ENCODE measurements at regions not wholly inside any gene's neighbourhood (a gene's known extent, or its start where the extent isn't known, plus 50 kb on each side); places are given as distances from the start of the nearest gene placed in this dataset.
"Not testable (repeated sequence)": the region's sequence is repeated elsewhere in the genome, so short reads cannot be mapped to it uniquely, and the experiment has no call there.

GRCh38 chr18:76634564-76634963 lies 139.5 kb upstream of the ZNF516 start:
- no peak for DNase-seq

- DNase-seq, result no peak
These were observed 138.7 kb upstream of the ZNF516 start for GRCh38 chr18:76633588-76634269.

GRCh38 chr18:76627444-76627843 lies 132.4 kb upstream of the ZNF516 start:
- DNase-seq, result no peak

GRCh38 chr18:76626991-76627390 lies 131.9 kb upstream of the ZNF516 start:
- no peak for DNase-seq

GRCh38 chr18:76622651-76623050 lies 127.6 kb upstream of the ZNF516 start:
- DNase-seq, result no peak

GRCh38 chr18:76621782-76622495 lies 126.9 kb upstream of the ZNF516 start:
- no peak for DNase-seq

- no peak for DNase-seq
These were observed 126.2 kb upstream of the ZNF516 start for GRCh38 chr18:76621226-76621625.

GRCh38 chr18:76620321-76621170 lies 125.5 kb upstream of the ZNF516 start:
- DNase-seq, result peak in 11 of 14 donors; percentile 23 to 71 (median 43)

GRCh38 chr18:76619621-76620315 lies 124.7 kb upstream of the ZNF516 start:
- DNase-seq, result peak in 9 of 14 donors; percentile 23 to 71 (median 43)

GRCh38 chr18:76619261-76619620 lies 124.2 kb upstream of the ZNF516 start:
- DNase-seq, result peak in 1 of 14 donors; percentile 42

- no peak for DNase-seq
These were observed 123.7 kb upstream of the ZNF516 start for GRCh38 chr18:76618721-76619120.

GRCh38 chr18:76616373-76616772 lies 121.3 kb upstream of the ZNF516 start:
- no peak for DNase-seq

GRCh38 chr18:76615065-76615733 lies 120.2 kb upstream of the ZNF516 start:
- no peak for DNase-seq

- DNase-seq, result no peak
These were observed 118.7 kb upstream of the ZNF516 start for GRCh38 chr18:76613755-76614120.

- no peak for DNase-seq
These were observed 118.2 kb upstream of the ZNF516 start for GRCh38 chr18:76613053-76613754.

GRCh38 chr18:76611750-76612045 lies 116.7 kb upstream of the ZNF516 start:
- not testable (repeated sequence) for DNase-seq

- no peak for DNase-seq
These were observed 116.1 kb upstream of the ZNF516 start for GRCh38 chr18:76610933-76611749.

- no peak for DNase-seq
These were observed 115.0 kb upstream of the ZNF516 start for GRCh38 chr18:76610012-76610411.

- DNase-seq, result no peak
These were observed 110.4 kb upstream of the ZNF516 start for GRCh38 chr18:76605341-76605929.

- no peak for DNase-seq
These were observed 109.8 kb upstream of the ZNF516 start for GRCh38 chr18:76604935-76605240.
